ENCODE measurements at regions not wholly inside any gene's neighbourhood (a gene's known extent, or its start where the extent isn't known, plus 50 kb on each side); places are given as distances from the start of the nearest gene placed in this dataset.
A peak's percentile ranks its signal among the peaks of the same experiment; 100 is the strongest.

DNA sequence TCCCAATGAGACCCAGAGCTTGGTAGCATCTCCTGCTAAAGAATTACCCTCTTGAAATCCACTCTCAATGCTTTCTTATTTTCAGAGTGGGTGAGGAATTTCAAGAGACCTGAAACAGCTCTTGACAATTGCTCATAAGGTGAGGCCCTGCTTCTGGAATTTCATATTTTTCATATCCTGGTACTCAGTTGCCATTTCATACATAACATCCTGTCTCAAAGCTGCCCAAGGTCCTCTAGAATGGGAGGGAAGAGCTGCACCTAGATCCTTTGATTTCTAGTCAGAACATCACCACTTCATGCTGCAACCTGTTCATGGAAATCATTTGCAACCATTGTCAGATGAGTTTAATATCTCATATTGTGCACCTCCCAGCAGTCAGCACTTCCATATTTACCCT lies 404.8 kb upstream of the GALNT5 start:
- Mint-ChIP-seq H3K9me3 (no peaks in the 10 kb centered on the region), H3K36me3 (no peaks in the 10 kb centered on the region), H3K4me1 (no peaks in the 10 kb centered on the region), H3K27me3 (no peaks in the 10 kb centered on the region), H3K27ac (no peak overlapping the region), H3K4me3 (no peak overlapping the region)
- DNase-seq = no peak
- ATAC-seq (ENCODE audit: low read depth) = no peak
- POLR2A ChIA-PET = interaction anchor here (0.6 kb wide), 1 partner anchor 1457 kb away, joined by 4 read pairs; no protein-coding TSS in a partner anchor

DNA sequence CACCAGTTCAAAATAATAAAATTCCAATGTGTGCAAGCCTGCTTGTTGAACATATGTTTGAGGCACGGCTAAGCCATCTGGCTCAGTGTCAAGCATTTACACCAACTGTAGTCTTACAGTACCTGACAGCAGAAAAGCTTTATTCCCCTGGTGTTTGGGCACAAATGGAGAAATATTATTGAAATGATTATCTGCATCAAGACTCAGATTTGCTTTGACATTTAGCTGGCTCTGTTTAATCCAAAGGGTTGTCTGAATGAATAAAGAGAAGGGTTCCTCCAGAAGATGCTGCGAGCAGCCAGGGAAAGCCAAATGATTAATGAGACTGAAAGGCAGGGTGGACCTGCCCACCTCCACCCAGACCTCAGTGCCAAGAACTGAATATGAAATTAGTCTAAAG lies 393.2 kb upstream of the GALNT5 start:
- H3K36me3 Mint-ChIP-seq = no peaks in the 10 kb centered on the region
- POLR2A ChIA-PET = no interaction called here
- no peak for DNase-seq
- H3K27ac Mint-ChIP-seq = no peak overlapping the region
- no peaks in the 10 kb centered on the region for H3K9me3 Mint-ChIP-seq
- no peak overlapping the region for H3K4me3 Mint-ChIP-seq
- ATAC-seq (ENCODE audit: low read depth) = no peak
- no peaks in the 10 kb centered on the region for H3K4me1 Mint-ChIP-seq
- H3K27me3 Mint-ChIP-seq = no peaks in the 10 kb centered on the region

DNA sequence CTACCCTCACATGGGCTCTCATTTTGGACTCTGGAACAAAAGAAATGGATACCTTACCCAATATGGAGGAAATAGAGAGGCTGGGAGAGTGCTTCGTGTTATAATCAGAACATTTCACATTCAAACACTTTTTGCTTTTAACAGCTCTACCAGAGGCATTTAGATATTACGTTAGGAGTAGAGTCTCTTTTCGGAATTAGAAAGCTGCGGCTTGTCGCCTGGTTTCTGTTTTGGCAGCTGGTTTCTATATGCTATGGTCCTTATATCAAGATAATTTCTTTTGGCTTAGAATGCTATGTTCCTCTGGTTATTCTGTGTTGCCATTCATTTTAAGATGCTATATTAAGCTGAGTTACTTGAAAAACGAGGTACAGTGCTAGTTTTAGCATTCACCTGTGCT lies 392.8 kb upstream of the GALNT5 start:
- Mint-ChIP-seq H3K27me3 (no peaks in the 10 kb centered on the region), H3K4me1 (no peaks in the 10 kb centered on the region), H3K9me3 (no peaks in the 10 kb centered on the region), H3K36me3 (no peaks in the 10 kb centered on the region), H3K27ac (no peak overlapping the region), H3K4me3 (no peak overlapping the region)
- DNase-seq = no peak
- POLR2A ChIA-PET = no interaction called here
- ATAC-seq (ENCODE audit: low read depth) = no peak

DNA sequence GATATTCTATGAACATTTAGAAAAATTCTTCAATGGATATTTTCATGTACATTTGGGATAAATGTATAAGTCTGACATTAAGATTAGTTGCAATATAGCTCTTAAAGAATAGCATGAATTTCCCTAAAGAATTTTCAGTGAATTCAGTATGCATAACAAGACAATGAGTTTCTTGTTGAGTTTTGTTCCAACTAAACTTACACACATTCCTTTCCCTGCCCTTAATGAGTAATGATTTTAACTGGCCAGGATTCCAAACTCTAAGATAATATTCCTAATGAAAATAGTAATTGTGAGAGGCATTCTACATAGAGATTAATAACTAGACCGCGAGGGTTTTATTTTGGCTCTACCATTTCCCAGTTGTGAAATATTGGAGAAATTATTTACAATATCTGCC lies 390.3 kb upstream of the GALNT5 start:
- DNase-seq (no peak), ATAC-seq (ENCODE audit: low read depth) (no peak)
- H3K9me3 Mint-ChIP-seq = no peaks in the 10 kb centered on the region
- H3K27me3 Mint-ChIP-seq = no peaks in the 10 kb centered on the region
- no peak overlapping the region for H3K27ac Mint-ChIP-seq
- H3K4me3 Mint-ChIP-seq = no peak overlapping the region
- H3K36me3 Mint-ChIP-seq = no peaks in the 10 kb centered on the region
- H3K4me1 Mint-ChIP-seq = no peaks in the 10 kb centered on the region
- POLR2A ChIA-PET = no interaction called here

DNA sequence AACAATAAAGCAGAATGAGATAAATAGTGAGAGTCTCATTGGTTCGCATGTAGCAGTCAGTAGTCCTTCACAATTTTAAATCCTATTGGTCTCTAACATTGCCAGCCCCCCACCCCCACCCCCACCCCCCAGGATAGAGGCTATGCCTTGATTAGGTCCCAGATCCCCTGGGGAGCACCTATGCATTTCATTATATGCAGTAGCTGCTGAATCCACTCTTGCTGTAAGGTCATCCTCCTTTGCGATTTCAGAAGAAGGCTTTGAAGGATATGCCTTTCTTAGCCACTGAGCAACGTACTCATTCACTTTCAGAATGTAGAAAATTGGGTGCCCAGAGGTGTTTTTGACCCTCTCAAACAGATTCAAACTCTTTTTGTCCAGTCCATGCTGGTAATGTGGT lies 382.8 kb upstream of the GALNT5 start:
- DNase-seq (no peak), ATAC-seq (ENCODE audit: low read depth) (no peak)
- Mint-ChIP-seq H3K4me1 (no peaks in the 10 kb centered on the region), H3K27me3 (no peaks in the 10 kb centered on the region), H3K36me3 (no peaks in the 10 kb centered on the region), H3K4me3 (no peak overlapping the region), H3K9me3 (no peaks in the 10 kb centered on the region), H3K27ac (no peak overlapping the region)
- POLR2A ChIA-PET = no interaction called here

DNA sequence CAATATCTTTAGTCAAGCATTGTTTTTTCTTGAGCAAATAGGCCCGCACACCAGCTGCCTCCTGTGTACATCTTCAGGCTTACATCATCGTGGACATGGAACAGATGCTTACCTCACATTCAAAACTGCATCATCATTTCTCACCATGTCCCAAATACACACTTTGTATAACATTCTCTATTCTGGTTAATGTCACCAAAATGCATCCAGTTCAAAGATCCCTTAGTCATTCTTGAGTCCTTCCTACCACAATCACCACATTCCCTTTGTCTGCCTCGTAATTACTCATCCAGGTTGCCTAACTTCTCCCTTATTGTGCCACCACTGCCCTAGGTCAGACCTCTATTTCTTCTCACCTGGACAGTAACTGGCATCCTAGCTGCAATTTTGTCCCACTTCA lies 373.7 kb upstream of the GALNT5 start:
- POLR2A ChIA-PET = no interaction called here
- H3K27me3 Mint-ChIP-seq = peaks cover 10% of the 10 kb centered on the region
- no peaks in the 10 kb centered on the region for H3K9me3 Mint-ChIP-seq
- no peak for ATAC-seq (ENCODE audit: low read depth)
- no peaks in the 10 kb centered on the region for H3K4me1 Mint-ChIP-seq
- no peak for DNase-seq
- no peak overlapping the region for H3K4me3 Mint-ChIP-seq
- H3K36me3 Mint-ChIP-seq = no peaks in the 10 kb centered on the region
- H3K27ac Mint-ChIP-seq = no peak overlapping the region

DNA sequence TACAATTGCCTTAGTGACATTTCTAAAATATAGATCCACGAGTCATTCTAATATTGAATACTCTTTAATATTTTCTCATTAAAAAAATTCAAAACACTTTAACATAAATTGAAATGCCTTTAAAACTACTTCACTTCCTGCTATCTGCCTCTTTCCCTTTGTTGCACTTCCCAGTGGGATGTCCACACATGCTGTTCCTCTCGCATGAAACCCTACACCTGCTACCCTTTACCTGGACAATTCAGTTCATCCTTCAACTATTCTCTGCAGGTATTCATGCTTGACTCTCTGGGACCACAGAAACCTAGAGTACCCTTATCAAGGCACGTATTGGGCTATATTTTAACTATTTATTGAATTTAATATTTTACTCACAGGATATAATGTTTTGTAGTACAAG lies 373.3 kb upstream of the GALNT5 start:
- ATAC-seq (ENCODE audit: low read depth) (no peak), DNase-seq (no peak)
- Mint-ChIP-seq H3K4me1 (no peaks in the 10 kb centered on the region), H3K36me3 (no peaks in the 10 kb centered on the region), H3K9me3 (no peaks in the 10 kb centered on the region), H3K4me3 (no peak overlapping the region), H3K27me3 (peaks cover 14% of the 10 kb centered on the region), H3K27ac (no peak overlapping the region)
- POLR2A ChIA-PET = no interaction called here

DNA sequence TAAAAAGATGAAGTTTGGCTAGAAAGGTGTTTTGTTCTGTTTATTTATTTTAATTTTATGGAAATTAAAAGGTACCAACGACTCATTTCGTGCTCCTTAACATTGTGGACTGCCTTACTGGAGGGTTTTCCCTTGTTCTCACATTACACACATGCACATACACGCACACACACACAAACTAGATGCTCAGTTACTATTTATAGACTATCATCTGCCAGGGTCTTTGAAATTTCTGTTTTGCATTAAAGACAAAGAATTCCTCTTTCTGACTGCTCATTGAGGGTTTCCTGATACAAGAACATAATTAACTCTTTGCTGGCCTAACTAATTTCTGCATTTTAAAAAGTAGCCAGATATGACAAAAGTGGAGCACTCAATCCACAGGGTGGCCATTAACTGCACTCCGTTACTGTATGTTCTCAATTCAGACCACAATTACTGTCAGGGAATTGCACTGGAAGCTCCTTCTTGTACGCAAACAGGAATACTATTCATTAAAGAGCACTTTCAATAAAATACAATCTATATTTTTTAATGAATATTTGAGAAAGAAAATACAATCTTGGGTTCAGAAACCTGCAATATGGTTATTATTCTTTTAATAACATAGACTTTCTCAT lies 366.9 kb upstream of the GALNT5 start:
- H3K9me3 Mint-ChIP-seq = no peaks in the 10 kb centered on the region
- no peaks in the 10 kb centered on the region for H3K36me3 Mint-ChIP-seq
- no peak overlapping the region for H3K27ac Mint-ChIP-seq
- peaks cover 36% of the 10 kb centered on the region for H3K27me3 Mint-ChIP-seq
- peaks cover 7% of the 10 kb centered on the region for H3K4me1 Mint-ChIP-seq
- H3K4me3 Mint-ChIP-seq = no peak overlapping the region
- DNase-seq (no peak), ATAC-seq (ENCODE audit: low read depth) (no peak)
- POLR2A ChIA-PET = no interaction called here

DNA sequence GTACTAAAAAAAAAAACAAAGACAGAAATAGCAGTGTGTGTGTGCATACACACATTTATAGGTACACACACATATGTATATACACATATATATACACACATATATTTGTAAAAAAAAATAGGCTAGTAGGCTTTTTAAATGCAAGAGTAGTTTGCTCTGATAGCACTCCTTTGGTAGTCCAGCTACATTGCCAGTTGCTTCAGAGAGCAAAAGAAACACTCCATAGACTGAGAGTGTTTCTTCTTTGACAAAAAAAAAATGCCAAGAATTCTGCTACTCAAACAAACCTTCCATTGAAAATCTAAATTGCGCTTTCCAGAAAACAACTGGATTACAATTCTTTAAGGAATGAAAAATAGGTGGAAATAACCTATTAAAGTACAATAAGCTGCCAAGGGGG lies 365.9 kb upstream of the GALNT5 start:
- Mint-ChIP-seq H3K4me1 (peaks cover 16% of the 10 kb centered on the region), H3K4me3 (no peak overlapping the region), H3K27me3 (peaks cover 38% of the 10 kb centered on the region), H3K36me3 (no peaks in the 10 kb centered on the region), H3K9me3 (no peaks in the 10 kb centered on the region), H3K27ac (no peak overlapping the region)
- POLR2A ChIA-PET = no interaction called here
- no peak for DNase-seq
- ATAC-seq (ENCODE audit: low read depth) = no peak

DNA sequence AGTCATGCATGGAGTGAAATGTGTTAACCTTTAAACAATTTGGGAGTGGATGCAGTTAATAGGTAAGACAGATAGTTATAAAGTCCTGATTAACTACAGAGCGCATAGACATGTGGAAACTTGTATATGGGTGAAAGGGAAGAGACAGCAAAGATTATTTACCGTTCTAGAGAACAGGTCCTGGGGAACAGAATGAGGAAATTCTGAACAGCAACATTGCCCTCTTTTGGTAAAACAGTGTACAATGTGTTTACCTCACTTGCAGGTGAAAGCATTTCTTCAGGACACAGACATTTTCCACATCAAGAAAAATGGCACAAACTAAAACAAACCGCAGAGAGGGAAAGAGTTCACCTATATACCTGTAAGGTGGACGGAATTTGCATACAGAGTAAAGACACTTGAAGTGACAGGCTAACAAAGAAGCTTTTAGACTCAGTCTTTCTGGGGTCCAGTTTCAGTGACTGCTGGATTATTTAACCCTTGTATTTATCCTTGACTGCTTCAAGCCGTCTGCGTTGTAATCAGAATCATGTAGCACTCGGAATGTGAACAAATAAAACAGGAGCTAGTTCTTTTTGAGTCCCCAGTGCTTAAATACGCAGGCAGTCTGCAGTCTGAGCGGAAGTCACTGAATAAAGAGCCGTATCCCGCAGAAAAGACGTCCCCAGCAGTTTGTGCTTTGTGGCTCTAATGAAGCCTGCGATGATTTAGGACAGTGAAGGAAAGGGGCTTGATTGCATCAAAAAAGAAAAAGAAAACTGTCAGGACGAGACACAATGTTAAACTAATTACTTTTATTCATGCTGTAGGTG lies 364.8 kb upstream of the GALNT5 start:
- H3K27ac Mint-ChIP-seq = no peak overlapping the region
- H3K27me3 Mint-ChIP-seq = peaks cover 36% of the 10 kb centered on the region
- peaks cover 17% of the 10 kb centered on the region for H3K4me1 Mint-ChIP-seq
- POLR2A ChIA-PET = no interaction called here
- no peak for DNase-seq
- peak overlapping the region; percentile 45 for H3K4me3 Mint-ChIP-seq
- H3K36me3 Mint-ChIP-seq = no peaks in the 10 kb centered on the region
- no peak for ATAC-seq (ENCODE audit: low read depth)
- no peaks in the 10 kb centered on the region for H3K9me3 Mint-ChIP-seq

DNA sequence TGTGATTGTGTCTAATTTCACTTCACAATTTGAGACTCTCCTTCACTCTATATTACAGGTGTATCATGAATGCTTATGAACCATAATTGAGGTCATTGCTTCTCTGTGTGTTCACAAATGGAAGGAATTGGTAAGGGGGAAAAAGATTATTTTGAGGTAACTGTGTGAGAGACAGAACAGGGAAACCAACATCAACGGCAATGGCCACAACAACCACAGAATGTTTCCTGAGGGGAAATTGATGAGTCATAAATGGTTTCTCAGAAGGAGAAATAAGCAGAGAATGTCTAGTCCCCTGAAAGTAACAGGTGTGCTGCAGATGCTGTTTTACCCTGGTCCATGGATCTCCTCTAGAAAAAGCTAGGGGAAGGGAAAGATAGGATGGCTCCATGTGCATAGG lies 361.2 kb upstream of the GALNT5 start:
- POLR2A ChIA-PET = no interaction called here
- DNase-seq (no peak), ATAC-seq (ENCODE audit: low read depth) (peak; percentile 72)
- Mint-ChIP-seq H3K4me3 (peak overlapping the region; percentile 40), H3K4me1 (peaks cover 17% of the 10 kb centered on the region), H3K27ac (no peak overlapping the region), H3K9me3 (peaks cover 3% of the 10 kb centered on the region), H3K36me3 (no peaks in the 10 kb centered on the region), H3K27me3 (peaks cover 34% of the 10 kb centered on the region)

DNA sequence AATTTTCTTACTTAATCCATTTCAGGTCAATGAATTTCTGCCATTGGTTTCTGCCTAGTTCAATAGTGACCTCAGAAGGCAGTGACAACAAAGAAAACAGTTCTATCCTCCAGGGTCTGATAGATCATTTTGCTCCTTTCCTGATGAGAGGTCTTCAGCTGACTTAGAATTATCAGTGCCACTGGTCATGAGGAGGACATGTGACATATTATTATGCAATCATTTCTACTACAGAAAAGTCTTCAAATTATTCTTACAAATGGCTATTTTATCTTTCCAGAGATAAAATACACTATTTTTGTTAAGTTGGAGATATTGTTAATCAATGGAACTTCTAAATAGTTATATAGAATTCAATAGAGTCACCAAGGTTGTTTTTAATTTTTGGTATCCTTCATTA lies 360.0 kb upstream of the GALNT5 start:
- POLR2A ChIA-PET = no interaction called here
- Mint-ChIP-seq H3K27me3 (peaks cover 28% of the 10 kb centered on the region), H3K4me3 (no peak overlapping the region), H3K27ac (no peak overlapping the region), H3K36me3 (no peaks in the 10 kb centered on the region), H3K4me1 (peaks cover 17% of the 10 kb centered on the region), H3K9me3 (peaks cover 3% of the 10 kb centered on the region)
- no peak for DNase-seq
- ATAC-seq (ENCODE audit: low read depth) = no peak

DNA sequence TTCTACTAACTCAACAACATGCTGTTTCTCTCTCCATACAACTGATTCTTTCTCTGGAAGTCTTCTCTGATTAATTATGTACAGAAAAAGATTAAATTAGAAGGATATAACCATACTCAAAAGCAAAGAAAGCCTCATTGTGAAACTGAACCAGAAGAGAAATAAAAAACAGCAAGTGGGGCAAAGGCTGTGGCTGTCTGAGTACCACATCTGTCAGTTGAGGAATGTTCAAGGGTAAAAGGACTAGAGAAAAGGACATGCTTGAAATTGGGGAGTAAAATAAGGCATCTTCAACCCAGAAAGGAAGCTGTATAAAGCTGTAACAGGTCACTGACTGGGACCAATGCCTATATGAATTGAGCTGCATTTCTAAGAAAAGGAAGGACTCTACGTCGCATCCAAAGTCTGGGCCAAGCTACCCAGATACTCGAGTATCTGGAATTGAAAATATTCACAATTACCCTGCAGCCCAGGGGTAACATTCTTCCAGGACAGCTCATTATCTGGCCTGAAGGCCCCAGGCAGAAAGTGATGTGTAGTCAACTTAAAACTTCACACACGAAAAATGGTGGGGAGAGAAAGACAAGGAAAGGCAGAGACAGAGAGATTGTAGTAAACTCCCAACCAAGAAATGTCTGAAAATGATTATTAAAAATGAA lies 356.0 kb upstream of the GALNT5 start:
- DNase-seq (no peak), ATAC-seq (ENCODE audit: low read depth) (no peak)
- Mint-ChIP-seq H3K36me3 (no peaks in the 10 kb centered on the region), H3K4me1 (peaks cover 2% of the 10 kb centered on the region), H3K4me3 (no peak overlapping the region), H3K9me3 (peaks cover 3% of the 10 kb centered on the region), H3K27me3 (peaks cover 29% of the 10 kb centered on the region), H3K27ac (no peak overlapping the region)
- POLR2A ChIA-PET = no interaction called here

DNA sequence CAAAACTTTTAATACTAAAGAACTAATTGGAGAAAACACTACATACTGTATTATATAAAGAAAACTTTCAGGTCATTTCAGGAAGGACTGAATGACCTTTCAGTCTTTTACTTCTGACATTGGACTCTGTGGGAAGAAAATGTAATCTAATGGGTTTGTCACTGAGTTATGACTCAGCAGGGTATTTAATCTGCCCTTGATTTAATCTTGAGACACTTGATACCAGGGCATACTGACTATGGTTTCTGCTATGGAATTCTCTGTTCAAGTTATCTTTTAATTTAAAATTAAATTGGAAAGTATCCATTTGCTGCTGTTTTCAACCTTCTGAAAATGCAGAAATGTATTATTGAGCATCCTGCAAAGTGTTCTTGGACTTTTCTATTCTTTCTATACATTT lies 354.2 kb upstream of the GALNT5 start:
- Mint-ChIP-seq H3K36me3 (no peaks in the 10 kb centered on the region), H3K4me1 (no peaks in the 10 kb centered on the region), H3K27me3 (peaks cover 23% of the 10 kb centered on the region), H3K4me3 (no peak overlapping the region), H3K9me3 (no peaks in the 10 kb centered on the region), H3K27ac (no peak overlapping the region)
- ATAC-seq (ENCODE audit: low read depth) (no peak), DNase-seq (no peak)
- POLR2A ChIA-PET = no interaction called here

All from activated naive CD8-positive, alpha-beta T cell treated with anti-CD3 and anti-CD28 coated beads, Interleukin-2, amount 10 ng/mL, durations not matched to agents 7 days and 5 days (primary cell).